HS-27A (cell line): ENCODE measurements at regions not wholly inside any gene's neighbourhood (a gene's known extent, or its start where the extent isn't known, plus 50 kb on each side); places are given as distances from the start of the nearest gene placed in this dataset.
A peak's percentile ranks its signal among the peaks of the same experiment; 100 is the strongest.
"Not testable (repeated sequence)": the region's sequence is repeated elsewhere in the genome, so short reads cannot be mapped to it uniquely, and the experiment has no call there.

Experiments
- DNase-seq: peaks from one replicate; pipeline ENCODE4 v3.0.0-alpha.2; 2012; ENCODE audit warnings: low read depth, missing footprints

DNA sequence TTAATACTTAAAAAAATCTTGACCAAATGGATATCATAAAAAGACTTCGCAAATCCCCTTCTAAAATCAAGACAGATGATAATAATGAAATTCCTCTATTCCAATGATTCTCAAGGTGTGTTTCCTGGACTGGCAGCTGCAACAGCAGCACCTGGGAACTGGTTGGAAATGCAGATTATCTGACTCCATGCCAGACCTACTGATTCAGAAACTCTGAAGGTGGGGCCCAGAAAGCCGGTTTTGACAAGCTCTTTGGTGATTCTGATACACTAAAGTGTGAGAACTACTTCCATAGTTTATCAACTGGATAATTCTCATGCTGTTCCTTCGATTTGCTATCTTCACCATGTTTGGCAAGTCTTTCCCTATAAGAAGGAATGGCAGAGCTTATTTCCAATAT is 252.1 kb downstream of the COL12A1 start:
- no peak for DNase-seq

- no peak for DNase-seq
These were observed 258.9 kb downstream of the COL12A1 start for GRCh38 chr6:74946961-74947360.

DNA sequence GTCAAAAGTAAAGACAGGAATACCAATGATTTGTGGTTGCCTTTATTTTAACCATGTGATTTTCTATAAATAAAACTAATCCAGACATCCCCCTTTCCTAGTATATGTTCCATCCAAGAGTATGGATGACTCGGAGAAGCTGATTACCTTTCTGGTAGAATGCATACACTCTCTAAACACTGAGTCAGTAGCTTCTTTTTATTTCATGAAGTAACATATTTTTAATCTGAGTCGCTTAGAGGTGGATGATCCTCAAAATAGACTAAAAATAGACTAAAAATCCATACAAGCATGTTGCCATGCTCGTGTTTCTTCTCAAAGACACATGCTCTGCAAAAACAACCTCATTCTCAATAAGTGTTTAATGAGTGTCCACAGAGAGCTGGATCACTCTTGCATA is 263.7 kb downstream of the COL12A1 start:
- no peak for DNase-seq

GRCh38 chr6:74941424-74941823 is 264.4 kb downstream of the COL12A1 start:
- DNase-seq: no peak

DNA sequence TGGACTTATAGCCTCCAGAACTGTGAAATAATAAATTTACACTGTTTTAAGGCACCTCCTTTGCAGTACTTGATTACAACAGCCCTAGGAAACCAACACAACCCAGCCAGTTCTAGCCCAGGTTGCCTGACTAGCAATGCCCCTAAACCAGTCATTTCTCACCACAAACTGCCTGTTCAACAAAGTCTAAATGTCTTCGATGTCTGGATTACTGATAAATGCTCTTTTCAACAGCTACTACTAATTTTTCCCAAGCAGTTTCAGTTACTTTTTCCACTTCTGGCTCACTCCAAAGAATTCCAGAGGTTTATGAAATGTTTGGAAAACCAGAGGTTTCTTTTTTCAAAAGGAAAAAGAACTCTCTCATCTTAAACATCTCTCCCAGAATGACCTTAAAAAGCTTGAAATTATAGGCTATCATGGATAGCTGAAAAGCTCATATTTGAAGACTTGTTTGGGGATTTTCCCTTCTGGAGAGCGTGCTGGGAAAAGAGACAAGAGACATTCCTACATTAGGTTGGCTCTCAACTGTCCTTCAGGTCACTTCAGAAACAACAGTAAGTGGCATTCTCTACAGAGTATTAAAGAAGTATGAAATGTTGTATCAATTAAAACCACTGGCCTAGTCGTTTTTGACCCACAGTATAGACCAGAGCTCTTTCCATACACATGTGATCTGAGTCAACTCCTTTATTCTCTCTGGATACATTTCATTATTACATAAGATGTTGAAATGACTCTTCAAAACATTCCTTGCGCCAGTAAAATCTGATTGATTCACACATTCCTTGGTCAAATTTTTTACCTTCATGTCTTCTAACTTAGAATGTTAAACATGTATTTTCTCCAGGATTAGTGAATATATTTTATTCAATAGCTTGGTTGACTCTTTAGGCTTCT is 265.9 kb downstream of the COL12A1 start:
- DNase-seq: no peak

GRCh38 chr6:74939151-74939708 is 266.6 kb downstream of the COL12A1 start:
- DNase-seq: no peak

DNA sequence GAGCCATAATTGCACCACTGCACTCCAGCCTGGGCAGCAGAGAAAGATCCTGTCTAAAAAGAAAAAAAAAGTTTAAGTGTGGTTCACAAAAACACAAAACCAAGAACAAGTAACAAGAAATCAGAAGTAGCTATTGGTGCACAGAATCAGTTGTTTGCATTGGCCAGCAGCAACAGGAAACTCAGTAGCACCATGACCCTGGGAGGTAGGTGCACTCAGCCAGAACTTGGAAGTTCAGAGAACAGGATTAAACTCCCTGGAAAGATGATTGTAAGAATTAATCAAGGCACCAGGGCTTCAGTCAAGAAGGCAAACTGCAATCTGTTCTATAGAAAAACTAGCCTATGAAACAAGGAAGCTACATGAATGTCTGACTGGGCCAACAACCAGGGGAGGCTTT is 267.9 kb downstream of the COL12A1 start:
- DNase-seq: no peak

- DNase-seq: peak; percentile 51
These were observed 269.0 kb downstream of the COL12A1 start for GRCh38 chr6:74936886-74937285.

DNA sequence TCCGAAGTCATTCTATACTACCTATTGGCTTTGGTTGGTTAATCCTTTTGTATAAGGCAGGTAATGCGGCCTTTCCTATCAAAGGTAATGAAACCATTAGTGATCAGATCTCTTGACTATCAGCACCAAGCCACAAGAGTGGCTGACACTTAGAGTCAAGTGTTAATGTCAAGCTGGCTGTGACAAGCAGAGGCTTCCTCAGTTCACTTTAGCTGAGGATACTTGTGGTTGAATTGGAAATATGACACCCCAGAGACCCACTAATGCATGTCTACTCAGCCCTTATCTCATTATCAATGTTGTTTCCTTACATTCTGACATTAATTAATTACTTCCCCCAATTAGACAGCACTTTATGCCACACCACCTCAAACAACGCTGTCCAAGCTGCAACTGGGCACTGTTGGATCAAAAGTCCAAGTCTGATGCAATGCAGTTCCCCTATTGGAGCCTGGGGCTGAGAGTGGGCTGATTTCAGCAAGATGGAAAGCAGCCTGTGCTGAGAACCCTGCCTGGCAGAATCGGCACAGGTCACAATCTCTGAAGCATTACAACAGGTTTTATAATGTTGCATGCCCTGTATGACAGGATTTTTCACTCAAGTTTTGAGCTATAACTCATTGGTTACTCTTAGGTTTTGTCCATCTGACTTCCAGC is 273.5 kb downstream of the COL12A1 start:
- no peak for DNase-seq

DNA sequence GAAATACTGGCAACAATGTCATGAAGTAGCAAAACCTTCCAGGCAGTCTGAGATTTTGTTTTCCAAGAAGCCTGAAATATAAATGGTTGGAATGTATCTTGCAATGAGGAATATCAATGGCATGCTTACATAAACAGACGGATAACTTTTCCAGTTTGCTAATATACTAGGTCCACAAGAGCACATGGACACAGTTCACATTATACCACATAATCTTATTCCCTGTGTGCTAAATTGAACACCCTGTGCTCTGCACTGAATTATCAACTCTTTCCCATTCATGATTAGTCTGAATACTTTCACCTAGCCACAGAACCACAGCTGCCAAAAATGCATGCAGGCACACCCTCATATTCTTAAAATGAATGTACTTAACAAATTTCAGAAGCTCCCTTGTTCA is 274.3 kb downstream of the COL12A1 start:
- peak; percentile 57 for DNase-seq

GRCh38 chr6:74928203-74928602 is 277.6 kb downstream of the COL12A1 start:
- no peak for DNase-seq

DNA sequence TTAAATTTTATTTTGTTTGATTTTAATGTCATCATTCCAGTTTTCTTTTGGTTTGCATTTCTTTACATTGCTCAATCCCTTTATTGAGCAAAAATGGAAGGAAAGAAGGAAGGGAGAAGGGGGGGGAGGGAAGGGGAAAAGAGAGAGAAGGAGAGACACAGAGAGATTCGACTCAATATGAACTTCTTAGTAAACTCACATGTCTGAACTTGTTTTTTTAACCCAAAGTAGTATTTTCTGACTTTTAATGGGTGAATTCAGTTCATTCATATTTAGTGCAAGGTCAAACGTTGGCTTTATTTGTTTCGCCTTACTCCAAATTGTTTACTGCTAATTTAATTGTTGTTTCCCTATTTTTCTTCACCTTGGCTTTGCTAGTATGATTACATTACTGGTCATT is 278.6 kb downstream of the COL12A1 start:
- no peak for DNase-seq

- DNase-seq: no peak
These were observed 280.2 kb downstream of the COL12A1 start for GRCh38 chr6:74925683-74926082.

DNA sequence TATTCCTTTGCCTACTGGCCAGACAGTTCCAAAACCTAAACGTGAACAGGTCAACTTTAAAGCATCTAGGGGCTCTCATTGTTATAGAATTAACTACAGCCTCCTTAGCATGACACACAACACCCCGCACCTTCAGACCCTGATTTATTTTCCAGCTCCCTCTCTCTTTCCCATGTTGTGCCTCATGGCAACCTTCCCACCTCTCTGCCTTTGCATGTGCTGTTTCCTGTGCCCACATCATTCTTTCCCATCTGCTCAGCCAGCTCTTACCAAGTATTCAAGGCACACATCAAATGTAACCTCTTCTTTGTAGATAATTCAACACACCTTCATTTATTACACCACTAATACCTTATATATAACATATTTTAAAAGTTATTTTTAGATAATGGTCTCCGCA is 291.0 kb downstream of the COL12A1 start:
- no peak for DNase-seq

- no peak for DNase-seq
These were observed 293.6 kb downstream of the COL12A1 start for GRCh38 chr6:74912234-74912633.

DNA sequence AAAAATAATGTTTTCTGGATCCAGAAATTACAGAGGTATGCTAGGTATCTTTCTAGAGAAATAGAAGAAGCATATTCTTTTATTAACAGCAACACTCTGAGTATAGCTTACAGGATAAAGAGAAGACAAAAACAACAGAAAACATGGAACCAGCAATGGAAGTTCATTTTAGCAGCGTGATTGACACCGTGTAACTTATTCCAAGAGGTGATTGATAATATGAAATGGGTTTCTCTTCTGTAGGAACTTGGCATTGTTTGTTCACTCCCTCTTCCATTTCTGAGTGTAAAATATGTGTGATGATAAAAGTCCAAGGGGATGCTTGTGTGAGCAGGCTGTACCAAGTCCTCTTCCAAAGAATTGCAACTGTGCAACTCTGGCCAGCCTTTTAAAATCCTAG is 303.0 kb downstream of the COL12A1 start:
- no peak for DNase-seq

DNA sequence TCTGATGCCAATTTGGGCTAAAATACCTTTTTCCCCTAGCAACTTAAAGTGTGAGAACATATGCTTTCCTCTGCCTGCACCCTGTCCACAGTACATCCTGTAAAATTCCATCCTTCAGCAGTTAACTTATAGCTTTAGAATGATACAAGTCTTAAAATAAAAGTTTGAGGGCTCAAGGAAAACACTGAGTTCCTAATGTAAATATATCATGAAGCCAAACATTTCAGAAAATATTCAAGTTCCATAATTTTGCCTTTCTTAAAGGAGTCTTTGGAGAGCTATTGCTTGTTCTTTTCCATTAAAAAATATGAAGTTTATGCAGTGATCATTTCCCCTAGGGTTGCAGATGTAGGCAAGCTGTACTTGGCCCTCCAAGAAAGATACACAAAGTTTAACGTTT is 303.8 kb downstream of the COL12A1 start:
- no peak for DNase-seq

DNA sequence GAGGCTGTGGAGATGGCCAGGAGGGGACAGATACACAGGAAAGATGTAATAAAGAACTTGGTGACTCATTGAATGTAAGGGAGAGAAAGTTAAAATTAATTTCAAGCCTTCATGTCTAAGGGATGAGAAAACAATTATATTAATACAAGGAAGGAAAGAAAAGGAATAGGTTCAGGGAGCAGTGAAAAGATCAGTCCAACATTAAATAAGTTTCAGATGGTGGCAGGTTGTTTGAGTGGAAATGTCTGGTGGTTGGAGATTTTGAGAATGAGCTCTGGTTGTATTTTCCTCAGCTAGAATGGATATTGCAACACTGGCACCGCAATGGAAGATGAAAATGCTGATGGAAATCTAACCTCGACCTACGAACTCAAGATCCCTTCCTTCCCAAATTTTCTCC is 304.3 kb downstream of the COL12A1 start:
- DNase-seq: no peak

- peak; percentile 24 for DNase-seq
These were observed 306.4 kb downstream of the COL12A1 start for GRCh38 chr6:74899416-74899815.

GRCh38 chr6:74892091-74892490 is 313.8 kb downstream of the COL12A1 start:
- DNase-seq: no peak

- DNase-seq: no peak
These were observed 314.5 kb downstream of the COL12A1 start for GRCh38 chr6:74891349-74891831.

- DNase-seq: no peak
These were observed 316.2 kb downstream of the COL12A1 start for GRCh38 chr6:74889635-74890034.

GRCh38 chr6:74888741-74889140 is 317.1 kb downstream of the COL12A1 start:
- not testable (repeated sequence) for DNase-seq
